Fibroblast of skin of scalp (primary cell): ENCODE measurements at regions not wholly inside any gene's neighbourhood (a gene's known extent, or its start where the extent isn't known, plus 50 kb on each side); places are given as distances from the start of the nearest gene placed in this dataset.
A peak's percentile ranks its signal among the peaks of the same experiment; 100 is the strongest.

Experiments
- DNase-seq: peaks from one replicate; pipeline ENCODE4 v3.0.0-alpha.2; 2013

GRCh38 chr16:63596716-63597115, 1525.1 kb downstream of the CDH11 start:
- DNase-seq: no peak

- DNase-seq: no peak
These were observed 1529.0 kb downstream of the CDH11 start for GRCh38 chr16:63592852-63593251.

GRCh38 chr16:63581570-63581969, 1540.3 kb downstream of the CDH11 start:
- DNase-seq: no peak

GRCh38 chr16:63578791-63579190, 1542.6 kb upstream of the CDH8 start:
- DNase-seq: no peak

- DNase-seq: no peak
These were observed 1541.7 kb upstream of the CDH8 start for GRCh38 chr16:63577891-63578290.

GRCh38 chr16:63575041-63575440, 1538.8 kb upstream of the CDH8 start:
- no peak for DNase-seq

- no peak for DNase-seq
These were observed 1531.9 kb upstream of the CDH8 start for GRCh38 chr16:63568164-63568563.

GRCh38 chr16:63563819-63564505, 1527.7 kb upstream of the CDH8 start:
- no peak for DNase-seq

GRCh38 chr16:63553980-63554379, 1517.7 kb upstream of the CDH8 start:
- DNase-seq: no peak

- DNase-seq: peak; percentile 6
These were observed 1503.0 kb upstream of the CDH8 start for GRCh38 chr16:63539276-63539675.

GRCh38 chr16:63530974-63531373, 1494.7 kb upstream of the CDH8 start:
- DNase-seq: no peak

GRCh38 chr16:63530208-63530607, 1494.0 kb upstream of the CDH8 start:
- no peak for DNase-seq

- DNase-seq: no peak
These were observed 1491.2 kb upstream of the CDH8 start for GRCh38 chr16:63527404-63527803.

GRCh38 chr16:63516394-63516793, 1480.2 kb upstream of the CDH8 start:
- no peak for DNase-seq

GRCh38 chr16:63512910-63513309, 1476.7 kb upstream of the CDH8 start:
- DNase-seq: no peak

GRCh38 chr16:63497408-63497807, 1461.2 kb upstream of the CDH8 start:
- DNase-seq: no peak

- DNase-seq: no peak
These were observed 1460.0 kb upstream of the CDH8 start for GRCh38 chr16:63496282-63496681.

- DNase-seq: no peak
These were observed 1452.7 kb upstream of the CDH8 start for GRCh38 chr16:63488955-63489354.

GRCh38 chr16:63481060-63481459, 1444.8 kb upstream of the CDH8 start:
- no peak for DNase-seq

- peak; percentile 10 for DNase-seq
These were observed 1437.5 kb upstream of the CDH8 start for GRCh38 chr16:63473725-63474124.

GRCh38 chr16:63467513-63467912, 1431.3 kb upstream of the CDH8 start:
- no peak for DNase-seq

- DNase-seq: peak; percentile 11
These were observed 1426.1 kb upstream of the CDH8 start for GRCh38 chr16:63462316-63462715.

GRCh38 chr16:63461248-63461841, 1425.1 kb upstream of the CDH8 start:
- peak; percentile 62 for DNase-seq

- no peak for DNase-seq
These were observed 1422.6 kb upstream of the CDH8 start for GRCh38 chr16:63458846-63459245.

- DNase-seq: no peak
These were observed 1421.6 kb upstream of the CDH8 start for GRCh38 chr16:63457869-63458268.
